ENCODE measurements at regions not wholly inside any gene's neighbourhood (a gene's known extent, or its start where the extent isn't known, plus 50 kb on each side); places are given as distances from the start of the nearest gene placed in this dataset.

DNA sequence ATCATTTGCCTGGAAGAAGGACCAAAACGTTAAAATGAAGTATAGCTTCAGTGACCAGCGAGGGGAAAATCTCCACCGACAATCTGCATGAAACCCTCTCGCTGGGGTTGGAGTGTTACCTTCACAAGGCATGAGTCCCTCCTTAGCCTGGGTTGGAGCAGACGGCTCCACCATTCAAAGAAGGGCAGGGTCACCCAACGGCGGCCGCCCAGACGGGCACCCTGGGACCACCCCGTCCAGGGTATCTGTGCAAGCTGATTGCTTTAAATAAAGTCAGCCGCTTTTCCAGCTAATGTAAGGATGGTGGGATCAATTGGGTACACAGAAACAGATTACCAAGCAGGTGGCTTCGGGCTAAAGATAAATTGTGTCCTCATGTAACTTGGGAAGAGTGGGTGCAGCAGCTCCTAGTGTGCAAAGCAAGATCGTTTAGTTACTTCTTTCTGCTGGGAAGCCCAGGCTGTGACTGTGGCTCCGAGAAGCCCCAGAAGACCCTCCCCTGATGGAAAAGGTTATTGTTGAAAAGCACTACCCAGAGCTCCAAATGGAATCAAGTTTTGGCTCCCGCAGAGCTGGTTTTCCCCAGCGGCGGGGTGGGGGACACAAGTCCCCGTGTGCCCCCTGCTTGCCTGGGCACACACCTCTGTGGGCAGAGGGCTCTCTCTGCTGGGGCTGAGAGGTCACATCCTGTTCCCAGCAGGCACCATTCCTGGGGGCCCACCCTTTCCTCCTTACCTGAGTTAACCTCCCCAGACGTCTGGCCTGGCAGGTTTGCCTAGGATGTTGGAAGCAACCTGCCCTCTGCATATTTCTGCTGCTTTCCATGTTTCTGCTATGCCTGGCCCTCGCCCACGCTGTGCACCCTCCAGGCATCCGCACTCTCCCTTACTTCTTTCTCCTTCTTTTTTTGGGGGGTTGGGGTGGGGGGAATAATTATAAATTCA lies 318.6 kb upstream of the DIO3 start:
- TF ChIP-seq, protein P1, sequence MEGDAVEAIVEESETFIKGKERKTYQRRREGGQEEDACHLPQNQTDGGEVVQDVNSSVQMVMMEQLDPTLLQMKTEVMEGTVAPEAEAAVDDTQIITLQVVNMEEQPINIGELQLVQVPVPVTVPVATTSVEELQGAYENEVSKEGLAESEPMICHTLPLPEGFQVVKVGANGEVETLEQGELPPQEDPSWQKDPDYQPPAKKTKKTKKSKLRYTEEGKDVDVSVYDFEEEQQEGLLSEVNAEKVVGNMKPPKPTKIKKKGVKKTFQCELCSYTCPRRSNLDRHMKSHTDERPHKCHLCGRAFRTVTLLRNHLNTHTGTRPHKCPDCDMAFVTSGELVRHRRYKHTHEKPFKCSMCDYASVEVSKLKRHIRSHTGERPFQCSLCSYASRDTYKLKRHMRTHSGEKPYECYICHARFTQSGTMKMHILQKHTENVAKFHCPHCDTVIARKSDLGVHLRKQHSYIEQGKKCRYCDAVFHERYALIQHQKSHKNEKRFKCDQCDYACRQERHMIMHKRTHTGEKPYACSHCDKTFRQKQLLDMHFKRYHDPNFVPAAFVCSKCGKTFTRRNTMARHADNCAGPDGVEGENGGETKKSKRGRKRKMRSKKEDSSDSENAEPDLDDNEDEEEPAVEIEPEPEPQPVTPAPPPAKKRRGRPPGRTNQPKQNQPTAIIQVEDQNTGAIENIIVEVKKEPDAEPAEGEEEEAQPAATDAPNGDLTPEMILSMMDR (conservative IDR thresholded peaks at IDR 0.05; ENCODE audit: low read depth, low read length): no peak
- TF ChIP-seq EZH2 (IDR thresholded peaks at IDR 0.05; ENCODE audit: borderline replicate concordance, low read depth, low read length, poor library complexity, severe bottlenecking): no peak

Data from A673 (cell line).